ENCODE measurements at regions not wholly inside any gene's neighbourhood (a gene's known extent, or its start where the extent isn't known, plus 50 kb on each side); places are given as distances from the start of the nearest gene placed in this dataset.

DNA sequence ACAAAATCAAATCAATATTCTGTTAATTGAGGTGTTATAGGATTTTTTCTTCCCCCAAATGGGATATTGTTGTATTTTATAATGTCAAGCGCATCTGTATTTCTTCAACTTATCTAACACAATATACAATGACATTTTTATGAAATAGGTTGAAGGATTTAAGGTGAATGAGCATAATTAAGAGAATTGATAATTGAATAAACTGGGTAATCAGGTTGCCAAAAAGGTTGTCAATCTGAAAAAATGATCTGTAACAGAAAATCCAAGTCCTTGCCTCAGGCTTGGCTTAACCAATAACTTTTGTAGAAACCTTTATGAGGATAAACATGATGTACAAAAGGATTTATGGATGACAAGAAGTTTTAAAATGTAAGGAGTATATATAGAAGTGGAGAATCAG is 1101.7 kb upstream of the EYS start:
- TF ChIP-seq, protein P1, sequence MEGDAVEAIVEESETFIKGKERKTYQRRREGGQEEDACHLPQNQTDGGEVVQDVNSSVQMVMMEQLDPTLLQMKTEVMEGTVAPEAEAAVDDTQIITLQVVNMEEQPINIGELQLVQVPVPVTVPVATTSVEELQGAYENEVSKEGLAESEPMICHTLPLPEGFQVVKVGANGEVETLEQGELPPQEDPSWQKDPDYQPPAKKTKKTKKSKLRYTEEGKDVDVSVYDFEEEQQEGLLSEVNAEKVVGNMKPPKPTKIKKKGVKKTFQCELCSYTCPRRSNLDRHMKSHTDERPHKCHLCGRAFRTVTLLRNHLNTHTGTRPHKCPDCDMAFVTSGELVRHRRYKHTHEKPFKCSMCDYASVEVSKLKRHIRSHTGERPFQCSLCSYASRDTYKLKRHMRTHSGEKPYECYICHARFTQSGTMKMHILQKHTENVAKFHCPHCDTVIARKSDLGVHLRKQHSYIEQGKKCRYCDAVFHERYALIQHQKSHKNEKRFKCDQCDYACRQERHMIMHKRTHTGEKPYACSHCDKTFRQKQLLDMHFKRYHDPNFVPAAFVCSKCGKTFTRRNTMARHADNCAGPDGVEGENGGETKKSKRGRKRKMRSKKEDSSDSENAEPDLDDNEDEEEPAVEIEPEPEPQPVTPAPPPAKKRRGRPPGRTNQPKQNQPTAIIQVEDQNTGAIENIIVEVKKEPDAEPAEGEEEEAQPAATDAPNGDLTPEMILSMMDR (conservative IDR thresholded peaks at IDR 0.05; ENCODE audit: low read depth, low read length): no peak
- no peak for TF ChIP-seq EZH2 (IDR thresholded peaks at IDR 0.05; ENCODE audit: low read length, unreplicated experiment)
